Medulla oblongata (tissue), 1 donor: ENCODE measurements at regions not wholly inside any gene's neighbourhood (a gene's known extent, or its start where the extent isn't known, plus 50 kb on each side); places are given as distances from the start of the nearest gene placed in this dataset.
"Not testable (repeated sequence)": the region's sequence is repeated elsewhere in the genome, so short reads cannot be mapped to it uniquely, and the experiment has no call there.

Source experiments
- DNase-seq: peaks from one replicate; pipeline ENCODE4 v3.0.0-alpha.2; 2015; ENCODE audit errors: extremely low spot score

GRCh38 chr13:82216165-82216564 is 1666.1 kb downstream of the SLITRK1 start:
- no peak for DNase-seq

GRCh38 chr13:82214341-82214740 is 1667.9 kb downstream of the SLITRK1 start:
- DNase-seq, result no peak

- no peak for DNase-seq
Observed at GRCh38 chr13:82206241-82206640, 1676.0 kb downstream of the SLITRK1 start.

GRCh38 chr13:82202398-82202797 is 1679.9 kb downstream of the SLITRK1 start:
- no peak for DNase-seq

DNA sequence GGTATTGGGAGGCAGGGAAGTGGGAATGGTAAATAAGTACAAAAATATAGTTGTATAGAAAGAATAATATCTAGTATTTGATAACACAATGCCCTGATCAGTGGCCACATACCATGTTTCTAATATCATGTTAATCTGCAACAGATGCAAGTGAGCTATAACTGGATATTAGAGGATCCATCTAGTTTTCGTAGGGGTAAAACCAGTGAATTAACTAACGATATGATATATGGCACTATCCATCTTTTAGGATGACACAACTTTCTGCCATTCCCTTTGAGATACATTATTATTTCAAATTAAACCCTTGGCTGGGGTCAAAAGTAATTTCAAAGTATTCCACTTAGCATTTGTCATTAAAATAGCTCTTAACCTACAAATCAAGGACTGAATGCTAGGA is 1686.2 kb downstream of the SLITRK1 start:
- no peak for DNase-seq

DNA sequence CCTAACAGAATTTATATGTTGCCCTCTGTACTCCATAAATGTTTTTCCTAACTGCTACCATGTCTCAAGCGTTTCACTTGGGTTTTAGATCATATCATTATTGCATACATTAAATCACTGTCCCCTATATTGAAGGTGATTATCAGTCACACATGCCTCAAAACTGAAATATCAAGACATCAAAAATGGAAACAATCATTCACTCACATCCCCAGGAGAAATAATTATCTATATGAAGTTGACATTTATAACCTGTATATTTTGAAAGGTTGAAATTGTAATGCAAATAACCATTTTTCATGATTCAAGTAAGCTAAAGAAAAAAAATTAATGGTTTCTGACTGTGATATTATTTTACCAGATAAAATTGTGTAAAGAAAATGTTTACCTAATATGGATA is 1695.0 kb downstream of the SLITRK1 start:
- no peak for DNase-seq

- DNase-seq, result no peak
Observed at GRCh38 chr13:82176751-82177150, 1705.5 kb downstream of the SLITRK1 start.

DNA sequence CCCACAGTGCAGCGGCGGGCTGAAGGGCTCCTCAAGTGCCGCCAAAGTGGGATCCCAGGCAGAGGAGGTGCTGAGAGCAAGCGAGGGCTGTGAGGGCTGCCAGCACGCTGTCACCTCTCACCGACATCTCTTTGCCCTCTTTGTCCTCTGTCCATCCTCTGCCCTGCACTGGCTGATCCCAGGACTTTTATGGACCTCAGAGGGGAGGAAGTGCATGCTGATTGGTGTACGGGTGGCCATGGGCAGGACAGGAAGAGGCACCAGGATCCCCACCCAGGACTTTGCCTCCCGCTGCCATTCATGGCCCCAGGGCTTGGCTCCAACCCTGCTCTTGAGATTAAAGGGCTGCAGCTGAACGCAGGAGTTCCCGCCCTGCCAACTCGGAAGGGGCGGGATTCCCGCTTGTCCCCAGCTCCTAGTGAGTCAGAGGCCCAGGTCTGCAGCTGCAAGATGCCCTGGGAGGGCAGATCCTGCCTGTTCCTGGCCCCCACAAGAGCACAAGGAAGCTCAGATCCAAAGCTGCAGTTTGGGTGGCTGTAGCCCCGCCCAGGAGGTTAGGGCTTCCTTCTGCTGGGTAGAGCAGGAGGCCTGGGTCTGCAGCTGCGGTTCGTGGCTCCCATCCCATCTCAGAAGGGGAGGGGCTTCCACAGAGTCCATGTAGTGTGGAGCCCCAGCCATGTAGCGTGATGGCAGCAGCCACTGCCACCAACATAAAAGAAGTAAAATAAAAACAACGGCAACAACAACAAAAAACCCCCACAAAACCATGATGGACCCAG is 1716.7 kb downstream of the SLITRK1 start:
- no peak for DNase-seq

DNA sequence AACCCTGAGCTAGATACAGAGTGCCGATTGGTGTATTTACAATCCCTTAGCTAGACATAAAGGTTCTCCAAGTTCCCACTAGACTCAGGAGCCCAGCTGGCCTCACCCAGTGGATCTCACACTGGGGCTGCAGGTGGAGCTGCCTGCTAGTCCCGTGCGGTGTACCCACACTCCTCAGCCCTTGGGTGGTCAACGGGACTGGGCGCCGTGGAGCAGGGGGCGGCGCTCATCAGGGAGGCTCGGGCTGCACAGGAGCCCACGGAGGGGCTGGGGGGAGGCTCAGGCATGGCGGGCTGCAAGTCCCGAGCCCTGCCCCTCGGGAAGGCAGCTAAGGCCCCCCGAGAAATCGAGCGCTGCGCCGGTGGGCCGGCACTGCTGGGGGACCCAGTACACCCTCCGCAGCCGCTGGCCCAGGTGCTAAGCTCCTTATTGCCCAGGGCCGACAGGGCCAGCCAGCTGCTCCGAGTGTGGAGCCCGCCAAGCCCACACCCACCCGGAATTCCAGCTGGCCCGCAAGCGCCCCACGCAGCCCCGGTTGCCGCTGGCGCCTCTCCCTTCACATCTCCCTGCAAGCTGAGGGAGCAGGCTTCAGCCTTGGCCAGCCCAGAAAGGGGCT is 1717.4 kb downstream of the SLITRK1 start:
- not testable (repeated sequence) for DNase-seq

- no peak for DNase-seq
Observed at GRCh38 chr13:82147526-82147925, 1734.7 kb downstream of the SLITRK1 start.

DNA sequence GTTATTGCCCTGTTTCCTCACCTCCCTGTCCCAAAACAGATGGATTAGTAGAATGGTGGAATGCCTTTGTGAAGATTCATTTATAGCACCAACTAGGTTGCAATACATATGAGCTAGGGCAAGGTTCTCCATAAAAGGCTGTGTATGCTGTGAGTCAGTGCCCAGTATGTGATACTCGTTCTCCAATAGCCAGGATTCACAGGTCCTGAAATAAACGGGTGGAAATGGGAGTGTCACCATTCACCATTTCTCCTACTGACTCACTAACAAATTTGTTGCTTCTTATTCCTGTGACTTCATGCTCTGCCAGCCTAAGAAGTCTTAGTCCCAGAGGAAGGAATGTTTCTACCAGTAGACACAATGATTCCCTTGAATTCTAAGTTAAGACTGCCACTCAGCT is 1745.4 kb downstream of the SLITRK1 start:
- DNase-seq, result no peak

DNA sequence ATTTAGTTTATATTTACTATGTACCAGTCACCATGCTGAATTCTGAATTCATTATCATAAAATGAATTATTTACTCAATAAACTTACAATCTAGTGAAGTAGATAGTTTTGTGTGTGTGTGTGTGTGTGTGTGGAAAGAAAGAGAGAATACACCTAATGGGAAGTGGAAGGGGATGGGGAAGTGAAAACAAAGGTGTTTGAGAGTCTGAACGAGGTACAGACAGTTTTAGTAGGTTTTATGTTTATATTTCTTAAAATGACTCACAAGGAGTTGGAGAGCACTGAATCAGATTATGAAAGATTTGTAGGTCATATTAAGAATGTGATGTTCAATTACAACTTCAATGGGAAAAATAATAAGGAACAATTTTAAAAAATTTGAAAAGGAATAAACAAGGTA is 1753.0 kb downstream of the SLITRK1 start:
- no peak for DNase-seq

DNA sequence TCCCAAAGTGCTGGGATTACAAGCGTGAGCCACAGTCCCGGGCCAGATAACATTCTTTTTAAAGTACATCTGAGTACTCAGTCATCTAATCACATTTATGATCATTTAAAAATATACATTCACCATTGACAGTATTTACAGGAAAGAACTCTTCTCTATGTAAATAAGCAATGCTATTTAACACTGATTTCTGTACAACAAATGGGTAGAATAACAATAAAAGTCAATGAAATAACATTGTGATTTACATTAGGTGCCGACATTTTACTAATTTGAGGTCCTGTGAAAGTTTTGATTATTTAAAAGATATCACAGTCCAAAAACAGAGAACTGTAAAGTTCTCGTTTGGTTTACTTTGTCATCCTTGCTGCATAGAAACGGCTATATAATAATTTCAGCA is 1763.7 kb downstream of the SLITRK1 start:
- no peak for DNase-seq

- no peak for DNase-seq
Observed at GRCh38 chr13:82116422-82116989, 1765.8 kb downstream of the SLITRK1 start.

- no peak for DNase-seq
Observed at GRCh38 chr13:82115391-82115790, 1766.9 kb downstream of the SLITRK1 start.

GRCh38 chr13:82096256-82096655 is 1755.3 kb upstream of the SPRY2 start:
- no peak for DNase-seq

GRCh38 chr13:82092312-82092711 is 1751.4 kb upstream of the SPRY2 start:
- DNase-seq, result no peak

DNA sequence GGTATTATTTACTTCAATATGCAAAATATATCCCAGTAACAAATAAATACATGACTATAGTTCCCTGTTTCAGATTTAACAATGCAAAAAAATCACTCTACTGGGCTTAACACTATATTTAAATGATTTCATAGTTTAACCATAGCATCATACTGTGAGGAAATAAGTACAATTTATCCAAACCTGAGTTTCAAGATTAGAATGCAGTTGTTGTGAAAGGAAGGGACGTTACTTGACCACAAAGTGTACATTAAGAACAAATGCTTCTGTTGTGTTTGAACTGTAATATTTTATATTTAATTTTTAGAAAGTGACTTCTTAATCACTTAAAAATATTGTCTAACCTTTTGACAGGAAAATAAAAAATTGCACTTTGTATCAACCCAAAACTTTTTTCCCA is 1747.9 kb upstream of the SPRY2 start:
- no peak for DNase-seq

DNA sequence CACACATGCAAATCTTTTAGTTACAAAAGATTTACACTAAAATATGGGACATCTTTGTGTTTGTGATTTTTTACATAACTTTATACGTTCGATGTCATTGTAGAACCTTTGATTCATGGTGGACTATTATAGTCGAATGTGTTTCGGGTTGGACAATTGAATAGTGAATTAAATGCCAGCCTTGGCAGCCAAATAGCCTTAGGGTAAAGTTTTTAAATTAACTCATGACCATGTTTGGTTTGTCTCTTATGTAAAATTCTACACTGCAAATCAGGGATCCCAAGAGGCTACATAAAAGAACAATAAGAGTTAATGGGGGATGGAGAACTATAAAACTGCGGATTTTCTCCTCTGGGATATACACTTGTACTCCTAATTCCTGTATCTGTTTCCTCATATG is 1735.6 kb upstream of the SPRY2 start:
- no peak for DNase-seq

DNA sequence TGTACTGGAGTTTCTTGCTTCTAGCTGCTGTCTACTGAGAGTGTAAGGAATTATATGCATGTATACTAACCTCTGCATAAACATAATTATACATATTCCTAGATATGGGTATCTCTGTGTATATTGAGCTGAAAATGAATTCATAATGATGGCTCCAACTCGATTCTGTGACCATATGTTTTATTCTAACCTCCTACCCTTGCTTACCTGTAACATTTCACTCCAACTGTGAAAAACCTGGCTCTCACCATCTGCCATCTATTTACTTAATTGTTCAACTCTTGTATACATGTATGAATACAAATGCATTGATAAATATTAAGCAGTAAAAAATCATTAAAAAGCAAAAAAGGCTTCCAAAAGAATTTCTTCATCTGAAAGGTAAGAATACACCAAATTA is 1729.5 kb upstream of the SPRY2 start:
- DNase-seq, result no peak

DNA sequence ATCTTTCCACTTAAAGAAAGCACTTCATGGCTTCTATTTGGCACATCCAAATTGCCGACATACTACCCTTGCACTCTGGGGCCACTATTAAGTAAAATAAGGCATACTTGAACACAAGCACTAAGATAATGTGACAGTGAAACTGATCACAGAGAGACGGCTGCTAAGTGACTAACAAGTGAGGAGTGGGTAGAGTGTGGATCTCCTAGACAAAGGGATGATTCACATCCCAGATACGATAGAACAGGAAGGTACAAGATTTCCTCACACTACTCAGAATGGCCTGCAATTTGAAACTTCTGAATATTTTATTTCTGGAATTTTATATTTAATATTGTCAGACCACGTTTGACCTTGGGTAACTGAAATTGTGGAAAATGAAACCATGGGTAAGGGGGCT is 1721.8 kb upstream of the SPRY2 start:
- no peak for DNase-seq

DNA sequence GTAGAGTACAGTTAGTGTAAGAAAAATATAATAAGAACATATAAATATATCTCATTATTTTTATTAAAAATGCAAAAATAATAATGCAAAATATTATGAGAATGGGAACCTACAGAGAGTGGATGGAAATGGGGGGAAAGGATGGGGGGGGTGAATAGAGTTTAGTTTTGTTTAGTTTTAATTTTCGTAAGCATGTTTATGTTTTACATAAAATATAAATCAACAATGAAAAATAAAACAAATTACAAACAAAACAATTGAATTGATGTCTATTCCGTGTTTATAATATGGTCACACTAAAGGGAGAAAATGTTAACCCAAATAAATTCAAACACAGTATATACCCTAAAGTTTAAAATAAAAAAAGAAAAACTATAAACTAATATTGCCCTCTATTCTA is 1717.4 kb upstream of the SPRY2 start:
- no peak for DNase-seq

DNA sequence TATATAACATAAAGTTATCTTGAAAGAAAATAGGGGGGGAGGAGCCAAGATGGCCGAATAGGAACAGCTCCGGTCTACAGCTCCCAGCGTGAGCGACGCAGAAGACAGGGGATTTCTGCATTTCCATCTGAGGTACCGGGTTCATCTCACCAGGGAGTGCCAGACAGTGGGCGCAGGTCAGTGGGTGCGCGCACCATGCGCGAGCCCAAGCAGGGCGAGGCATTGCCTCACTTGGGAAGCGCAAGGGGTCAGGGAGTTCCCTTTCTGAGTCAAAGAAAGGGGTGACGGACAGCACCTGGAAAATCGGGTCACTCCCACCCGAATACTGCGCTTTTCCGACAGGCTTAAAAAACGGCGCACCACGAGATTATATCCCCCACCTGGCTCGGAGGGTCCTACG is 1704.4 kb upstream of the SPRY2 start:
- DNase-seq, result not testable (repeated sequence)
